Lower lobe of right lung (tissue), 2 donors: ENCODE measurements at regions not wholly inside any gene's neighbourhood (a gene's known extent, or its start where the extent isn't known, plus 50 kb on each side); places are given as distances from the start of the nearest gene placed in this dataset.

Experiments
- ATAC-seq, 2 donors: fragments of 200-7000 bp; cut with Tn5 transposase; one replicate each; pipeline ENCODE4 v1.9.1; 2020 to 2022; ENCODE audit warnings: mild to moderate bottlenecking in 2 of 2, moderate library complexity in 2 of 2
- DNase-seq: peaks from one replicate; pipeline ENCODE4 v3.0.0-alpha.2; 2020
- H3K27ac ChIP-seq: fragments of 200-600 bp; one replicate; pipeline ENCODE4 v1.8.0; 2022
- H3K27me3 ChIP-seq: fragments of 200-600 bp; one replicate; pipeline ENCODE4 v1.8.0; 2022; ENCODE audit warnings: low read depth
- H3K36me3 ChIP-seq: fragments of 200-600 bp; one replicate; pipeline ENCODE4 v1.8.0; 2022; ENCODE audit warnings: mild to moderate bottlenecking
- H3K4me1 ChIP-seq: fragments of 200-600 bp; one replicate; pipeline ENCODE4 v1.8.0; 2022
- H3K4me3 ChIP-seq: fragments of 200-600 bp; one replicate; pipeline ENCODE4 v1.8.0; 2022; ENCODE audit warnings: mild to moderate bottlenecking
- H3K9me3 ChIP-seq: fragments of 200-600 bp; one replicate; pipeline ENCODE4 v1.8.0; 2022
- intact Hi-C: fragments of 100-400 bp; cut with DNase I; formaldehyde crosslinking; loops from one replicate; pipeline ENCODE4 v1.11.0; 2022
- TF ChIP-seq, protein P1 (sequence below): fragments of 200-600 bp; IDR thresholded peaks from one replicate; pipeline ENCODE4 v1.8.0; 2022; ENCODE audit warnings: antibody characterized with exemption, mild to moderate bottlenecking
- donor health status: DM: no; HTN: yes; CAD: no; lungs with severe emphysema.

DNA sequence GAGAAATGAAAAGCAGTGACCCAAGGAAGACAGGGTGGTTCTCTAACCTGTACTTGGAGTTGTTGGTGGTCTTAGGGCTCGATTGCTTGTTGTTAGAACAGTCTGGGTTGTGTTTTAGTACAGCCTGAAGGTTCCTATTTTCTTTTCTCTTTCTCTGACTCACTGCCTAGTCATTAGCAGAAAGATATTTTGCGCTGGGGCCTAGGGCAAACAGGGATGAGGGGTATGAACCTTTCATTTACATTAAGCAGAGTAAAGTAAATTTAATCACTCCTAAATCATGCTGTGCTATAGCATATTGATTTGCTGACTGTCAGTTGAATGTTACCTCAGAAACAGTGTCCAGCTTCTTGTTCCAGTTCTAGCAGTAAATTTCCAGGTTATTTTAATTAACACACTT lies 197.2 kb downstream of the RWDD3 start:
- Histone ChIP-seq H3K27ac (no peak overlapping the region), H3K9me3 (no peaks in the 10 kb centered on the region), H3K27me3 (no peaks in the 10 kb centered on the region), H3K4me1 (no peaks in the 10 kb centered on the region), H3K36me3 (no peaks in the 10 kb centered on the region), H3K4me3 (no peak overlapping the region)
- intact Hi-C loops = no loop called here
- TF ChIP-seq, protein P1, sequence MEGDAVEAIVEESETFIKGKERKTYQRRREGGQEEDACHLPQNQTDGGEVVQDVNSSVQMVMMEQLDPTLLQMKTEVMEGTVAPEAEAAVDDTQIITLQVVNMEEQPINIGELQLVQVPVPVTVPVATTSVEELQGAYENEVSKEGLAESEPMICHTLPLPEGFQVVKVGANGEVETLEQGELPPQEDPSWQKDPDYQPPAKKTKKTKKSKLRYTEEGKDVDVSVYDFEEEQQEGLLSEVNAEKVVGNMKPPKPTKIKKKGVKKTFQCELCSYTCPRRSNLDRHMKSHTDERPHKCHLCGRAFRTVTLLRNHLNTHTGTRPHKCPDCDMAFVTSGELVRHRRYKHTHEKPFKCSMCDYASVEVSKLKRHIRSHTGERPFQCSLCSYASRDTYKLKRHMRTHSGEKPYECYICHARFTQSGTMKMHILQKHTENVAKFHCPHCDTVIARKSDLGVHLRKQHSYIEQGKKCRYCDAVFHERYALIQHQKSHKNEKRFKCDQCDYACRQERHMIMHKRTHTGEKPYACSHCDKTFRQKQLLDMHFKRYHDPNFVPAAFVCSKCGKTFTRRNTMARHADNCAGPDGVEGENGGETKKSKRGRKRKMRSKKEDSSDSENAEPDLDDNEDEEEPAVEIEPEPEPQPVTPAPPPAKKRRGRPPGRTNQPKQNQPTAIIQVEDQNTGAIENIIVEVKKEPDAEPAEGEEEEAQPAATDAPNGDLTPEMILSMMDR = no peak
- no peak for ATAC-seq
- no peak for DNase-seq

DNA sequence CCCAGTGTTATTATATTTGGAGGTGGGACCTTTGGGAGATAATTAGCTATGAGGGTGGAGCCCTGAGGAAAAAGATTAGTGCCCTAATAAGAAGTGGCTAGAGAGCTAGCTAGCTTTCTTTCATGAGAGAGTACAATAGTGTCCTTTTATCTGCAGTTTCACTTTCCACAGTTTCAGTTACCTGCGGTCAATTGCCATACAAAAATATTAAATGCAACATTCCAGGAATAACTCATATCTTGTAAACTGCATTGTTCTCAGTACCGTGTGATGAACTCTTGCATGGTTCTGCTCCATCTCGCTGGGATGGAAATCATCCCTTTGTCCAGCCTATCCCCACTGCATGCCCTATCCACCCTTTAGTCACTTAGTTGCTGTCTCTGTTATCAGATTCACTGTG lies 201.6 kb downstream of the RWDD3 start:
- ATAC-seq = no peak
- intact Hi-C loops = no loop called here
- H3K4me1 ChIP-seq = no peaks in the 10 kb centered on the region
- H3K27ac ChIP-seq = no peak overlapping the region
- DNase-seq = no peak
- no peak overlapping the region for H3K4me3 ChIP-seq
- TF ChIP-seq, protein P1 = no peak
- no peaks in the 10 kb centered on the region for H3K36me3 ChIP-seq
- H3K9me3 ChIP-seq = no peaks in the 10 kb centered on the region
- H3K27me3 ChIP-seq = no peaks in the 10 kb centered on the region

DNA sequence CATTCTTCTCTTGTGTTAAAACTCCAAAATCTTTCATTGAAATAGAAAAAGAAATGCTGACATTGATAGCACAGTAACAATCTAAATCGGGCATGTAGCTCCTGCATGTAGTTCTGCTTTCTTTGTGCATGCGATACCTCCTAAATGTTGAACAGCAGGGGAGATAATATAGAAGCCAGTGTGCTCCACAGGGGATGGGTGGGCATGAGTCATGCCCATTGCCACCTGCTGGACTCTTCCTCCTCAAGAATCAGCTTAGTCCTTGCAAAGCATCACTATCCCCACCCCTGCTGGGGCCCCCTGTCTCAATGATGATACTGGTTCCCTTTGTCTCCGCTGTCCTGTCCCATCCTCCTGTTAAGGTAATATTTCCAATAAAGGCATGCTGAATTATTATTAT lies 203.0 kb downstream of the RWDD3 start:
- no peak for ATAC-seq
- TF ChIP-seq, protein P1 = no peak
- Histone ChIP-seq H3K36me3 (no peaks in the 10 kb centered on the region), H3K9me3 (no peaks in the 10 kb centered on the region), H3K27ac (no peak overlapping the region), H3K4me3 (no peak overlapping the region), H3K27me3 (no peaks in the 10 kb centered on the region), H3K4me1 (no peaks in the 10 kb centered on the region)
- DNase-seq = no peak
- intact Hi-C loops = no loop called here

DNA sequence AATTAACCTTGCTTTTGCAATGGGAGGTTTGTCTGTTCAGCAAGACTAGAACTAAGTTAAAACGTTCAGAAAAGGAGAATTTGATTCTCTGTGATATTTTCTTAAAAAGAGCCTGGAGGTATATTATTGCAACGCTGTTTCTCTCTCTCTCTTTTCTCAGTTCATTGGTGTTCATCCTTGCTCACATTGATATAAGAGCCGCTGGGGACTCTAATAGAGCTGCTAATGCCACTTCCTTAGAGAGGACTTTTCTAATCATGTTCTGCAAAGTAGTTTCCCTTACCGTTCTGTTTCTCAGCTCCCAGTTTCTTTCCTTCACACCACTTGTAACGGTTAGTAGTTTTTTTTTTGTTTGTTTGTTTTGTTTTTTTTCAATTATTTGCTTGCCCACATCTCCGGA lies 203.8 kb downstream of the RWDD3 start:
- TF ChIP-seq, protein P1 = no peak
- no peaks in the 10 kb centered on the region for H3K27me3 ChIP-seq
- H3K36me3 ChIP-seq = no peaks in the 10 kb centered on the region
- DNase-seq (no peak), ATAC-seq (no peak)
- intact Hi-C loops = no loop called here
- H3K9me3 ChIP-seq = no peaks in the 10 kb centered on the region
- H3K27ac ChIP-seq = no peak overlapping the region
- no peak overlapping the region for H3K4me3 ChIP-seq
- no peaks in the 10 kb centered on the region for H3K4me1 ChIP-seq

DNA sequence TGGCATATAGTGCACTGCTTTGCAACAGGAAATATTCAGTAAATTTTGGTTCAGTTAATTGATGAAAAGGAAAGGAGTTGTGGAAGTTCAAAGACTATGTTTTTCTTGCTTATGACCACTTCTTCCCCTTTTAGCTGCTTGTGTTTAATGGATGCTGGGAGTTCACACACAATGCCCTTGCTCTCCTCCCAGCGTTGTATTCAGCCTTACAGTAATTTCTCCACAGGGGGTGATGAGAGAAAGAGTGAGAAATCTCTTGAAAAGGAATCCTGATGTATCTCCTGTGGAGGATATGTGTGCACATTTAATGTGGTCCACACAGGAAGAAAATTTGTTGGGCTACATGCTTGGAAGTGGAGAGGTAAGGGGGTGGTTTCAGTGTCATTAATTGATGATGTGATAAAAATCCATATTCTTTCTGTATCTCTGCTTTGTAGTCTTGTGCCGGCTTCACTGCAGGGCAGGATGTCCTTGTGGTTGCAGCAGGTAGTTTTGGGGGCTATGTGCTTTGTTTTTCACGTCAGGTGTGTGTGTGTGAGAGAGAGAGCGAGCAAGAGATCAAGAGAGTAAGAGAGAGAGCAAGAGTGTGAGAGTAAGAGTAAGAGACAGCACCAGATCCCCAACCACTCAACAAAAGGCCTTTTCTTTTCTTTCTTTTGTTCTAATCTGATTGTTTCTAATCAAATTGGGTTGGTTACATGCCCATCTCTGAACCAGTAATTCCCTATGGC lies 204.4 kb downstream of the RWDD3 start:
- Histone ChIP-seq H3K4me3 (no peak overlapping the region), H3K27ac (no peak overlapping the region), H3K36me3 (no peaks in the 10 kb centered on the region), H3K27me3 (no peaks in the 10 kb centered on the region), H3K4me1 (no peaks in the 10 kb centered on the region), H3K9me3 (no peaks in the 10 kb centered on the region)
- ATAC-seq (no peak), DNase-seq (no peak)
- TF ChIP-seq, protein P1 = no peak
- intact Hi-C loops = no loop called here
